CD14-positive monocyte (primary cell): ENCODE measurements at regions not wholly inside any gene's neighbourhood (a gene's known extent, or its start where the extent isn't known, plus 50 kb on each side); places are given as distances from the start of the nearest gene placed in this dataset.

Experiments used
- DNase-seq, 3 donors: peaks; one replicate each; pipeline ENCODE4 v3.0.0-alpha.2; 2011 to 2022
- H2AFZ ChIP-seq: 2 replicates; pipeline ENCODE4 v1.6.0; 2012; ENCODE audit warnings: mild to moderate bottlenecking, low read depth, low read length, inconsistent platforms; ENCODE audit not compliant: insufficient read depth, poor library complexity, severe bottlenecking
- H3K27ac ChIP-seq, 2 donors: 1 replicate in 1 of 2; 2 replicates in 1 of 2; pipeline ENCODE4 v1.5.1; 2012 to 2013; ENCODE audit warnings: low read length in 2 of 2, control low read depth in 1 of 2, inconsistent platforms in 1 of 2, low read depth in 1 of 2, mild to moderate bottlenecking in 1 of 2
- H3K27me3 ChIP-seq, 2 donors: one replicate each; pipeline versions ENCODE4 v1.6.0 to v1.6.1; 2011 to 2013; ENCODE audit warnings: low read length in 2 of 2; ENCODE audit not compliant: control insufficient read depth in 2 of 2, insufficient read depth in 2 of 2
- H3K36me3 ChIP-seq, 2 donors: replicated peaks in 1 of 2; 1 replicate in 1 of 2; 2 replicates in 1 of 2; pipeline versions ENCODE4 v1.5.1 to v1.6.1; 2012 to 2013; ENCODE audit warnings: low read length in 2 of 2, control low read depth in 1 of 2, inconsistent platforms in 1 of 2, mild to moderate bottlenecking in 1 of 2; ENCODE audit not compliant: insufficient read depth in 2 of 2, control insufficient read depth in 1 of 2
- H3K4me1 ChIP-seq, 2 donors: 1 replicate in 1 of 2; 2 replicates in 1 of 2; pipeline versions ENCODE4 v1.5.1 to v1.6.1; 2012 to 2013; ENCODE audit warnings: low read length in 2 of 2, control low read depth in 1 of 2, inconsistent platforms in 1 of 2, mild to moderate bottlenecking in 1 of 2, moderate library complexity in 1 of 2; ENCODE audit not compliant: insufficient read depth in 2 of 2, control insufficient read depth in 1 of 2
- H3K4me2 ChIP-seq: replicated peaks from 2 replicates; pipeline ENCODE3; 2012; ENCODE audit warnings: low read length, moderate library complexity, mild to moderate bottlenecking; ENCODE audit not compliant: poor library complexity, severe bottlenecking; ENCODE audit errors: extremely low read depth
- H3K4me3 ChIP-seq, 3 experiments: fragments of 200-600 bp in 1 of 3; sonication (generic) in 1 of 3; replicated peaks in 1 of 3; 1 replicate in 2 of 3; 2 replicates in 1 of 3; pipeline ENCODE4 v1.5.1; 2011 to 2013; ENCODE audit warnings: low read length in 3 of 3, mild to moderate bottlenecking in 3 of 3, control low read depth in 2 of 3, low read depth in 2 of 3, inconsistent platforms in 1 of 3, moderate library complexity in 1 of 3
- H3K79me2 ChIP-seq: 2 replicates; pipeline ENCODE4 v1.6.0; 2012; ENCODE audit warnings: mild to moderate bottlenecking, control low read depth, inconsistent platforms, low read length, moderate library complexity; ENCODE audit not compliant: insufficient read depth
- H3K9ac ChIP-seq: 2 replicates; pipeline ENCODE4 v1.6.0; 2017; ENCODE audit warnings: low read length, mild to moderate bottlenecking; ENCODE audit not compliant: insufficient read depth, poor library complexity, severe bottlenecking
- H3K9me3 ChIP-seq, 2 donors: replicated peaks in 1 of 2; 1 replicate in 1 of 2; 2 replicates in 1 of 2; pipeline versions ENCODE4 v1.5.1 to v1.6.1; 2012 to 2013; ENCODE audit warnings: low read length in 2 of 2, control low read depth in 1 of 2; ENCODE audit not compliant: control insufficient read depth in 1 of 2, insufficient read depth in 1 of 2
- H4K20me1 ChIP-seq: 2 replicates; pipeline ENCODE4 v1.6.0; 2012; ENCODE audit warnings: mild to moderate bottlenecking, low read length, control low read depth, moderate library complexity; ENCODE audit not compliant: insufficient read depth
- H3K27ac Mint-ChIP-seq, 7 donors: one replicate each; pipeline ENCODE4 v1.8.0; 2020; ENCODE audit warnings: mild to moderate bottlenecking in 7 of 7, mixed read lengths in 7 of 7, moderate library complexity in 6 of 7, inconsistent platforms in 2 of 7
- H3K27me3 Mint-ChIP-seq, 3 donors: one replicate each; pipeline ENCODE4 v1.8.0; 2021 to 2022; ENCODE audit warnings: low read depth in 3 of 3, mild to moderate bottlenecking in 3 of 3, mixed read lengths in 3 of 3, moderate library complexity in 3 of 3, inconsistent platforms in 1 of 3
- H3K36me3 Mint-ChIP-seq, 2 donors: one replicate each; pipeline ENCODE4 v1.8.0; 2020; ENCODE audit warnings: mixed read lengths in 2 of 2, inconsistent platforms in 1 of 2, mild to moderate bottlenecking in 1 of 2
- H3K4me1 Mint-ChIP-seq: one replicate; pipeline ENCODE4 v1.8.0; 2020; ENCODE audit warnings: mild to moderate bottlenecking, mixed read lengths
- H3K4me3 Mint-ChIP-seq, 2 donors: one replicate each; pipeline ENCODE4 v1.8.0; 2020; ENCODE audit warnings: mild to moderate bottlenecking in 2 of 2, mixed read lengths in 2 of 2, moderate library complexity in 1 of 2
- H3K9me3 Mint-ChIP-seq, 7 donors: one replicate each; pipeline ENCODE4 v1.8.0; 2020 to 2022; ENCODE audit warnings: mixed read lengths in 7 of 7, mild to moderate bottlenecking in 6 of 7, moderate library complexity in 6 of 7, inconsistent platforms in 2 of 7
- CTCF ChIP-seq: fragments of 200-600 bp; IDR thresholded peaks from one replicate; pipeline ENCODE4 v1.8.0; 2022; ENCODE audit warnings: antibody characterized with exemption, mild to moderate bottlenecking
- WGBS: methylation state at CpG from one replicate; pipeline ENCODE4 v1.1.5; 2013; ENCODE audit warnings: missing lambda C conversion rate; ENCODE audit not compliant: insufficient coverage; 5-methylcytosine and 5-hydroxymethylcytosine counted together
- intact Hi-C, 2 donors: fragments of 100-400 bp; cut with micrococcal nuclease; formaldehyde crosslinking; loops; one replicate each; pipeline versions ENCODE4 v1.15.0 to v1.15.1; 2023

GRCh38 chr1:191852907-191853306 is 305.4 kb upstream of the RGS18 start:
- H3K4me3 ChIP-seq, result no peak overlapping the region
- no peak overlapping the region for H3K4me3 Mint-ChIP-seq
- no CpG with 5 or more reads among the region's 1 CpG for WGBS
- H2AFZ ChIP-seq, result no peak overlapping the region
- H3K4me1 Mint-ChIP-seq, result no peaks in the 10 kb centered on the region
- no peaks in the 10 kb centered on the region for H3K27me3 ChIP-seq
- no peak for DNase-seq
- no peak overlapping the region for H3K4me2 ChIP-seq
- H3K4me1 ChIP-seq, result no peaks in the 10 kb centered on the region
- TF ChIP-seq CTCF, result no peak
- no peaks in the 10 kb centered on the region for H3K36me3 Mint-ChIP-seq
- no peak overlapping the region for H3K27ac ChIP-seq
- no peaks in the 10 kb centered on the region for H3K27me3 Mint-ChIP-seq
- no peak overlapping the region for H3K9ac ChIP-seq
- no peaks in the 10 kb centered on the region for H4K20me1 ChIP-seq
- H3K9me3 Mint-ChIP-seq, result peaks cover 0 to 2% (median 0%) of the 10 kb centered on the region in 7 donors
- no peaks in the 10 kb centered on the region for H3K79me2 ChIP-seq
- H3K9me3 ChIP-seq, result no peaks in the 10 kb centered on the region
- H3K27ac Mint-ChIP-seq, result no peak overlapping the region
- H3K36me3 ChIP-seq, result no peaks in the 10 kb centered on the region
- intact Hi-C loops, result no loop called here

GRCh38 chr1:191857600-191857999 is 300.7 kb upstream of the RGS18 start:
- no peak overlapping the region for H3K4me3 ChIP-seq
- H3K9ac ChIP-seq, result no peak overlapping the region
- no peak overlapping the region for H2AFZ ChIP-seq
- no peaks in the 10 kb centered on the region for H3K27me3 Mint-ChIP-seq
- no peak overlapping the region for H3K4me2 ChIP-seq
- intact Hi-C loops, result no loop called here
- no peak overlapping the region for H3K27ac ChIP-seq
- TF ChIP-seq CTCF, result no peak
- H3K4me3 Mint-ChIP-seq, result no peak overlapping the region
- peaks cover under 1 to 11% of the 10 kb centered on the region in 2 donors for H3K9me3 ChIP-seq
- H3K27ac Mint-ChIP-seq, result no peak overlapping the region
- peaks cover 3 to 9% (median 6%) of the 10 kb centered on the region in 7 donors for H3K9me3 Mint-ChIP-seq
- no peaks in the 10 kb centered on the region for H3K27me3 ChIP-seq
- H3K36me3 ChIP-seq, result no peaks in the 10 kb centered on the region
- no peaks in the 10 kb centered on the region for H3K4me1 Mint-ChIP-seq
- H4K20me1 ChIP-seq, result no peaks in the 10 kb centered on the region
- H3K79me2 ChIP-seq, result no peaks in the 10 kb centered on the region
- H3K4me1 ChIP-seq, result no peaks in the 10 kb centered on the region
- WGBS, result no CpG with 5 or more reads among the region's 1 CpG
- DNase-seq, result no peak
- H3K36me3 Mint-ChIP-seq, result no peaks in the 10 kb centered on the region
